Uterus (tissue), 3 donors: ENCODE measurements at regions not wholly inside any gene's neighbourhood (a gene's known extent, or its start where the extent isn't known, plus 50 kb on each side); places are given as distances from the start of the nearest gene placed in this dataset.
"Not testable (repeated sequence)": the region's sequence is repeated elsewhere in the genome, so short reads cannot be mapped to it uniquely, and the experiment has no call there.

Experiments used
- DNase-seq, 2 donors: peaks; one replicate each; pipeline ENCODE4 v3.0.0-alpha.2; 2019 to 2020
- H3K27ac ChIP-seq, 2 donors: fragments of 200-600 bp; sonication (generic); 1 replicate in 1 of 2; 2 replicates in 1 of 2; pipeline ENCODE4 v1.5.1; 2016 to 2018
- H3K27me3 ChIP-seq, 2 donors: fragments of 200-600 bp; sonication (generic); one replicate each; pipeline ENCODE4 v1.5.1; 2018 to 2019; ENCODE audit warnings: control low read depth in 1 of 2
- H3K36me3 ChIP-seq, 2 donors: fragments of 200-600 bp; sonication (generic); one replicate each; pipeline ENCODE4 v1.5.1; 2019; ENCODE audit warnings: control low read depth in 1 of 2
- H3K4me1 ChIP-seq, 2 donors: fragments of 200-600 bp; sonication (generic); one replicate each; pipeline ENCODE4 v1.5.1; 2018 to 2019; ENCODE audit warnings: control low read depth in 1 of 2
- H3K4me3 ChIP-seq, 2 donors: fragments of 200-600 bp; sonication (generic); 1 replicate in 1 of 2; 2 replicates in 1 of 2; pipeline ENCODE4 v1.5.1; 2018 to 2019; ENCODE audit warnings: mild to moderate bottlenecking in 1 of 2
- H3K9me3 ChIP-seq, 2 donors: fragments of 200-600 bp; sonication (generic); one replicate each; pipeline ENCODE4 v1.5.1; 2019; ENCODE audit warnings: control low read depth in 1 of 2
- CTCF ChIP-seq, 4 experiments: fragments of 200-600 bp in 2 of 4; fragments of 450-650 bp in 2 of 4; sonication (generic) in 2 of 4; IDR thresholded peaks; one replicate each; pipeline ENCODE4 v1.5.1; 2016 to 2019; ENCODE audit warnings: antibody characterized with exemption in 4 of 4, mild to moderate bottlenecking in 2 of 4, moderate library complexity in 1 of 4
- POLR2A ChIP-seq, 2 donors: fragments of 450-650 bp; IDR thresholded peaks; one replicate each; pipeline ENCODE4 v1.6.1; 2016; ENCODE audit warnings: antibody characterized with exemption in 2 of 2, mild to moderate bottlenecking in 1 of 2, moderate library complexity in 1 of 2
- intact Hi-C: fragments of 100-400 bp; cut with DNase I; formaldehyde crosslinking; loops from one replicate; pipeline ENCODE4 v1.15.1; 2023; ENCODE audit warnings: low total_unique reads
- donor health status: DM: yes; HTN: yes; CAD: no.

GRCh38 chr6:150753371-150754064 lies 112.0 kb upstream of the MTHFD1L start:
- no peaks in the 10 kb centered on the region for H3K4me1 ChIP-seq
- no peaks in the 10 kb centered on the region for H3K9me3 ChIP-seq
- H3K27me3 ChIP-seq = no peaks in the 10 kb centered on the region
- no peak for TF ChIP-seq POLR2A (IDR thresholded peaks at IDR 0.05)
- TF ChIP-seq CTCF (IDR thresholded peaks at IDR 0.05) = no peak
- DNase-seq = no peak
- intact Hi-C loops = no loop called here
- H3K4me3 ChIP-seq = no peak overlapping the region
- no peak overlapping the region for H3K27ac ChIP-seq
- no peaks in the 10 kb centered on the region for H3K36me3 ChIP-seq

DNA sequence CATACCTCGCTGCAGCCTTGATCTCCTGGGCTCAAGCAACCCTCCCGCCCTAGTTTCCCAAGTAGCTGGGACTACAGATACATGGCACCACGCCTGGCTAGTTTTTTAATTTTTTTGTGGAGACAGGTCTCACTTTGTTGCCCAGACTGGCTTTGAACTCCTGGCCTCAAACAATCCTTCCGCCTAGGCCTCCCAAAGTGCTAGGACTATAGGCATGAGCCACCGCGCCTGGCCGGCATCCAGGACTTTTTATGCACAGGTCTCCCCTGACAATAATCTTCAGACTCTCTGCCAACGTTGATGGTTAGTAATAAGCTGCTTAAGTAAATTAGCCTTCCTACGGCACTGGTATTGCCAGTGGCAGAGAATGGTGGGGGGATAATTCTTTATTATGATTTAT lies 110.5 kb upstream of the MTHFD1L start:
- Histone ChIP-seq H3K27me3 (no peaks in the 10 kb centered on the region), H3K36me3 (no peaks in the 10 kb centered on the region), H3K4me1 (no peaks in the 10 kb centered on the region), H3K9me3 (no peaks in the 10 kb centered on the region), H3K27ac (no peak overlapping the region), H3K4me3 (no peak overlapping the region)
- no peak for DNase-seq
- TF ChIP-seq POLR2A (IDR thresholded peaks at IDR 0.05) (no peak), CTCF (IDR thresholded peaks at IDR 0.05) (no peak)
- intact Hi-C loops = no loop called here

- Histone ChIP-seq H3K36me3 (no peaks in the 10 kb centered on the region), H3K4me1 (no peaks in the 10 kb centered on the region), H3K27me3 (no peaks in the 10 kb centered on the region), H3K4me3 (no peak overlapping the region), H3K27ac (no peak overlapping the region), H3K9me3 (no peaks in the 10 kb centered on the region)
- DNase-seq = no peak
- intact Hi-C loops = no loop called here
- TF ChIP-seq POLR2A (IDR thresholded peaks at IDR 0.05) (no peak), CTCF (IDR thresholded peaks at IDR 0.05) (no peak)
These were observed 110.0 kb upstream of the MTHFD1L start for GRCh38 chr6:150755524-150755923.

- no peaks in the 10 kb centered on the region for H3K9me3 ChIP-seq
- no peaks in the 10 kb centered on the region for H3K27me3 ChIP-seq
- H3K36me3 ChIP-seq = no peaks in the 10 kb centered on the region
- intact Hi-C loops = no loop called here
- no peak overlapping the region for H3K4me3 ChIP-seq
- no peak for DNase-seq
- no peak for TF ChIP-seq CTCF (IDR thresholded peaks at IDR 0.05)
- TF ChIP-seq POLR2A (IDR thresholded peaks at IDR 0.05) = no peak
- no peaks in the 10 kb centered on the region for H3K4me1 ChIP-seq
- no peak overlapping the region for H3K27ac ChIP-seq
These were observed 109.3 kb upstream of the MTHFD1L start for GRCh38 chr6:150756173-150756572.

- DNase-seq, H3K36me3 ChIP-seq, H3K4me1 ChIP-seq, H3K9me3 ChIP-seq, H3K27me3 ChIP-seq, H3K4me3 ChIP-seq, H3K27ac ChIP-seq, intact Hi-C loops: not testable (repeated sequence)
These were observed 107.7 kb upstream of the MTHFD1L start for GRCh38 chr6:150757807-150758206.

GRCh38 chr6:150759483-150759882 lies 106.0 kb upstream of the MTHFD1L start:
- Histone ChIP-seq H3K27ac (no peak overlapping the region), H3K9me3 (no peaks in the 10 kb centered on the region), H3K4me1 (no peaks in the 10 kb centered on the region), H3K27me3 (no peaks in the 10 kb centered on the region), H3K36me3 (no peaks in the 10 kb centered on the region), H3K4me3 (no peak overlapping the region)
- no peak for DNase-seq
- intact Hi-C loops = no loop called here
- TF ChIP-seq CTCF (IDR thresholded peaks at IDR 0.05) (no peak), POLR2A (IDR thresholded peaks at IDR 0.05) (no peak)
